Raji (cell line): ENCODE measurements at regions not wholly inside any gene's neighbourhood (a gene's known extent, or its start where the extent isn't known, plus 50 kb on each side); places are given as distances from the start of the nearest gene placed in this dataset.

Experiments used
- POLR2A ChIP-seq: IDR thresholded peaks from 2 replicates; pipeline ENCODE4 v1.6.1; 2011; ENCODE audit warnings: low read depth, low read length, control low read depth; ENCODE audit not compliant: insufficient read depth

- TF ChIP-seq POLR2A, result no peak
Observed at GRCh38 chr9:79193001-79193400, 378.8 kb upstream of the TLE4 start.

- TF ChIP-seq POLR2A, result no peak
Observed at GRCh38 chr9:79193501-79194223, 378.1 kb upstream of the TLE4 start.

GRCh38 chr9:79195879-79196278, 375.9 kb upstream of the TLE4 start:
- no peak for TF ChIP-seq POLR2A

- TF ChIP-seq POLR2A, result no peak
Observed at GRCh38 chr9:79196606-79197005, 375.2 kb upstream of the TLE4 start.

GRCh38 chr9:79200336-79200735, 371.4 kb upstream of the TLE4 start:
- no peak for TF ChIP-seq POLR2A

GRCh38 chr9:79201636-79202035, 370.1 kb upstream of the TLE4 start:
- TF ChIP-seq POLR2A, result no peak

GRCh38 chr9:79208791-79209396, 362.9 kb upstream of the TLE4 start:
- TF ChIP-seq POLR2A, result no peak

- TF ChIP-seq POLR2A, result no peak
Observed at GRCh38 chr9:79210541-79211243, 361.1 kb upstream of the TLE4 start.

- TF ChIP-seq POLR2A, result no peak
Observed at GRCh38 chr9:79213417-79214125, 358.2 kb upstream of the TLE4 start.

- TF ChIP-seq POLR2A, result no peak
Observed at GRCh38 chr9:79215821-79216220, 355.9 kb upstream of the TLE4 start.

GRCh38 chr9:79220251-79220650, 351.5 kb upstream of the TLE4 start:
- no peak for TF ChIP-seq POLR2A

- no peak for TF ChIP-seq POLR2A
Observed at GRCh38 chr9:79220666-79221065, 351.1 kb upstream of the TLE4 start.

GRCh38 chr9:79221084-79221483, 350.7 kb upstream of the TLE4 start:
- TF ChIP-seq POLR2A, result no peak

- no peak for TF ChIP-seq POLR2A
Observed at GRCh38 chr9:79222483-79222882, 349.3 kb upstream of the TLE4 start.

- no peak for TF ChIP-seq POLR2A
Observed at GRCh38 chr9:79224672-79225433, 346.9 kb upstream of the TLE4 start.
